ENCODE measurements at regions not wholly inside any gene's neighbourhood (a gene's known extent, or its start where the extent isn't known, plus 50 kb on each side); places are given as distances from the start of the nearest gene placed in this dataset.
A peak's percentile ranks its signal among the peaks of the same experiment; 100 is the strongest.

DNA sequence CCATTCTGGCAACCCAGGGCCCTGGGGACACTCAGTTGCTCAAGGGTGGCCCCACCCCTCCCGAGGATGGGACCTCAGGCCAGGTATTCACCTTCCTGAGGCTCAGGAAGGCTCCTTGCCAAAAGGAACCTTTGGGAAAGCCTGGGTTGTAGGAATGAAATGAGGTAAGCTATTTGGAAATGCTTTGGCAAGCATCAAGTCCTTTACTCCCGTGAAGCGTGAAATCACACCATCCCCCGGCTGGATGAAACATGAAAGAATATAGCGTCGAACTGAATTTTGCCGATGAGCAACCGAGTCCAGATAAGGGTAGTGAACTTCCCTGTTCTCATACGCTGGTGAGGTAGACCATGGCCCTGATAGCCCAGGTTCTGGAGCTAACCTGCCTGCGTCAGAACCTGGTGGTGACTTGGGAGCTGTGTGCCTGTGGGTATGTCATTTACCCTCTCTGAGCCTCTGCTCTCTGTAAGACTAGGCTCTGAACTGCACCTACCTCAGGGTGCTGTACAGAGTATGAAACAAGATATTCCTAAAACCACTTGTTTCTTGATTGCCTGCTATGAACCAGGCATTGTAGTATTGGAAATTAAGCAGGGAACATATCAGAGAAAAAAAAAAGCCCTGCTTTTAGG is 105.3 kb upstream of the BOD1 start:
- 78 to 80% methylated on average over 10 of the region's 10 CpGs for WGBS, 2 donors
- peak in 1 of 2 donors; percentile 16 for ATAC-seq (ENCODE audit: low FRiP score in 2 of 2)
- Histone ChIP-seq H3K4me3 (no peak overlapping the region), H3K4me1 (peaks cover 0 to 10% (median 2%) of the 10 kb centered on the region in 4 donors), H3K27ac (no peak overlapping the region), H3K9me3 (no peaks in the 10 kb centered on the region), H3K27me3 (no peaks in the 10 kb centered on the region), H3K36me3 (no peaks in the 10 kb centered on the region)
- no peak for TF ChIP-seq POLR2AphosphoS5 (IDR thresholded peaks at IDR 0.05)
- TF ChIP-seq EP300 (IDR thresholded peaks at IDR 0.05) = no peak
- no peak for TF ChIP-seq POLR2A (IDR thresholded peaks at IDR 0.05)
- TF ChIP-seq, protein P1, sequence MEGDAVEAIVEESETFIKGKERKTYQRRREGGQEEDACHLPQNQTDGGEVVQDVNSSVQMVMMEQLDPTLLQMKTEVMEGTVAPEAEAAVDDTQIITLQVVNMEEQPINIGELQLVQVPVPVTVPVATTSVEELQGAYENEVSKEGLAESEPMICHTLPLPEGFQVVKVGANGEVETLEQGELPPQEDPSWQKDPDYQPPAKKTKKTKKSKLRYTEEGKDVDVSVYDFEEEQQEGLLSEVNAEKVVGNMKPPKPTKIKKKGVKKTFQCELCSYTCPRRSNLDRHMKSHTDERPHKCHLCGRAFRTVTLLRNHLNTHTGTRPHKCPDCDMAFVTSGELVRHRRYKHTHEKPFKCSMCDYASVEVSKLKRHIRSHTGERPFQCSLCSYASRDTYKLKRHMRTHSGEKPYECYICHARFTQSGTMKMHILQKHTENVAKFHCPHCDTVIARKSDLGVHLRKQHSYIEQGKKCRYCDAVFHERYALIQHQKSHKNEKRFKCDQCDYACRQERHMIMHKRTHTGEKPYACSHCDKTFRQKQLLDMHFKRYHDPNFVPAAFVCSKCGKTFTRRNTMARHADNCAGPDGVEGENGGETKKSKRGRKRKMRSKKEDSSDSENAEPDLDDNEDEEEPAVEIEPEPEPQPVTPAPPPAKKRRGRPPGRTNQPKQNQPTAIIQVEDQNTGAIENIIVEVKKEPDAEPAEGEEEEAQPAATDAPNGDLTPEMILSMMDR (IDR thresholded peaks at IDR 0.05) = no peak
- no peak for DNase-seq

DNA sequence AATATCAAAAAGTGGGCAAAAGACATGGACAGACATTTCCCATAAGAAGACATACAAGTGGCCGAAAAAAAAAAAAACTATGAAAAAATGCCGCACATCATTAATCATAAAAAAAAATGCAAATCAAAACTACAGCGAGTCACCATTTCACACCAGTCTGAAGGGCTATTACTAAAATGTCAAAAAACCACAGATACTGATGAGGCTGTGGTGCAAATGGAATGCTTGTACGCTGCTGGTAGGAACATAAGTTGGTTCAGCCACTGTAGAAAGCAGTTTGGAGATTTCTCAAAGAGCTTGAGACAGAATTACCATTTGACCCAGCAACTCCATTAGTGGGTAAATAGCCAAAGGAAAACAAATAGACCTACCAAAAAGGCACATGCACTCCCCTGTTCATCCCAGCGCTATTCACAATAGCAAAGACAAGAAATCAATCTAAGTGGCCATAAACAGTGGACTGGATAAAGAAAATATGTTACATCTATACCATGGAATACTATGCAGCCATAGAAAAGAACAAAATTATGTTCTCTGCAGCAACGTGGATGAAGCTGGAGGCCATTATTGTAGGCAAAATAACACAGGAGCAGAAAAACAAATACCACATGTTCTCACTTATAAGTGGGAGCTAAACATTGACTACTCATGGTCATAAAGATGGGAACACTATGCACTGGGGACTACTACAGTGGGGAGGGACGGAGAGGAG is 110.6 kb upstream of the BOD1 start:
- Histone ChIP-seq H3K36me3 (no peaks in the 10 kb centered on the region), H3K4me3 (no peak overlapping the region), H3K9me3 (no peaks in the 10 kb centered on the region), H3K27ac (no peak overlapping the region), H3K4me1 (peaks cover 0 to 12% (median 5%) of the 10 kb centered on the region in 4 donors), H3K27me3 (no peaks in the 10 kb centered on the region)
- no peak for TF ChIP-seq EP300 (IDR thresholded peaks at IDR 0.05)
- no peak for TF ChIP-seq POLR2A (IDR thresholded peaks at IDR 0.05)
- TF ChIP-seq, protein P1 (IDR thresholded peaks at IDR 0.05) = no peak
- TF ChIP-seq POLR2AphosphoS5 (IDR thresholded peaks at IDR 0.05) = no peak
- no peak for DNase-seq
- 82 to 87% methylated on average over 7 of the region's 7 CpGs for WGBS, 2 donors
- no peak for ATAC-seq (ENCODE audit: low FRiP score in 2 of 2)

DNA sequence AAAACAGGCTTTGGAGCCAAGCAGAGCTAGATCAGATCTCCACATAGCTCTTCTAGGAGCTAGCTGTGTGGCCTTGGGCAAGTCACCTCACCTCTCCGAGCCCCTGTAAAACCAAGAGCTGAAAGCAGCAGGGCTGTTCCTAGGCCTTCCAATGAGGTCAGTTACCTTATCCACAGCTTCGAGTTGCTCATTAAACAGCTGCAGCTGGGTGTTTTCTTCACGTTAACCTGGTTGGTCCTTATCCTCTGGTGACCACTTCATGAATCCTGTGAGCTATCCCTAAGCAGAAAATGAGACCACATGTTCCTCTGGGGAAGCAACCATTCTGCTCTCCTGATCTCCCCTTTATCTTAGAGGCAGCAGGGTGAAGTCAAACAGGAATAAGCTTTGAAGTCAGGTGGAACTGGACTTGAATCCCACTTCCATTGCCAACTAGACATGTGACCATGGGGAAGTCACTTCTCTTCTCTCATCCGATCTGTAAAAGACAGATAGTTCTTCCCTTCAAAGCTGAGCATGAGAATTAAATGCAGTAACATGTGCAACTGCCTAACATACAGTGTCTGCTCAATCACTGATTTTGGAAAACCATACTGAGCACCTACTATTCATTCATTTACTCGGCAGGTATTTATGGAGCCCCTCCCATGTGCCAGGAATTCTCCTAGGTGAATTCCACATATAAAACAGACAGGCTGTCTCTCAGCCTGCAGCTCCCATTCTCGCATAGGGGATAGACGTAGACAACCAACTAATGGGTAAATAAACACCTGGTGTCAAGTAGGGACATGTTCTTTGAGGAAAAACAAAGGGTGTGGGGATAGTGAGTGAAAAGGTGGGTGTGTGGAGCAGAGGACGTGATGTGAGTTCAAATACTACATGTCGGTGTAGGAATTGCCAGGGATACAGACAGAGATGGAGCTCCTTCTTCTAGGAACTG is 111.7 kb upstream of the BOD1 start:
- Histone ChIP-seq H3K4me3 (no peak overlapping the region), H3K9me3 (no peaks in the 10 kb centered on the region), H3K36me3 (no peaks in the 10 kb centered on the region), H3K27ac (peak overlapping the region; percentile 29 to 67 (median 54)), H3K4me1 (peaks cover 0 to 12% (median 5%) of the 10 kb centered on the region in 4 donors), H3K27me3 (no peaks in the 10 kb centered on the region)
- DNase-seq = no peak
- no peak for TF ChIP-seq EP300 (IDR thresholded peaks at IDR 0.05)
- TF ChIP-seq POLR2AphosphoS5 (IDR thresholded peaks at IDR 0.05) = no peak
- no peak for TF ChIP-seq POLR2A (IDR thresholded peaks at IDR 0.05)
- TF ChIP-seq, protein P1 (IDR thresholded peaks at IDR 0.05) = no peak
- peak; percentile 13 to 58 for ATAC-seq (ENCODE audit: low FRiP score in 2 of 2)
- WGBS, 2 donors = 61 to 65% methylated on average over 9 of the region's 9 CpGs

DNA sequence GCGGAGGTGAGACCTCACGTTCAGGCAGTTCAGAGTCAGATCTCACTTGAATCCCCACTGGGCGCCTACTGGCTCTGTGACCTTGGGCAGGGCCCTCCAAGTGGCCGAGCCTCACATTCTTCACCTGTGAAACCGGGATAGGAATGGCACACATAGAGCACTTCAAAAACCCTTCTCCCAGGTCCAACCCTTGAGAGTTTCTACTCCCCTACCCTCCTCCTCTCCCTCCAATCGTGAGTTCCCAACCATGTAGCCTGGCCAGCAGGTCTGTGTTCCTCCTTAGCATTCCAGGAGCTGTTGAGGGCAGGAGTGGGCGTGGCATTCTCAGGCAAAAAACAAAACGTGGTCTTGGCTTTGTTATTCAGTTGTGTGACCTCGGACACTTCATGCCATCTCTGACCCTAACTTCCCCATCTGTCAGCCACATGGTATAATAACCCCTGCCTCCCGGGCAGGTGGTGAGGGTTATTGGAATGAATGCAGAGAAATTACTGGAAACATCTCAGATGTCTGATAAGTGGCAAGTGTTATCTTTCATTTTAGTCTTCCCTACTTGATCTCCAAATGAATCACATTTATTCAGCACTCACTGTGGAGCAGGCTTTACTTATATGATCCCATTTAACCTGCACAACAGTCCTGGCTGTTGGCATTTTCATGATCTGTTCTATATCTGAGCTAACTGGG is 112.8 kb upstream of the BOD1 start:
- WGBS, 2 donors = 50 to 58% methylated on average over 9 to 10 of the region's 10 CpGs
- peak in 1 of 4 donors; percentile 24 for TF ChIP-seq EP300 (IDR thresholded peaks at IDR 0.05)
- TF ChIP-seq, protein P1 (IDR thresholded peaks at IDR 0.05) = no peak
- peak; percentile 32 to 36 for TF ChIP-seq POLR2AphosphoS5 (IDR thresholded peaks at IDR 0.05)
- ATAC-seq (ENCODE audit: low FRiP score in 2 of 2) = peak; percentile 71 to 93
- no peaks in the 10 kb centered on the region for H3K9me3 ChIP-seq
- peak in 1 of 2 donors; percentile 75 for DNase-seq
- no peaks in the 10 kb centered on the region for H3K27me3 ChIP-seq
- no peak overlapping the region for H3K4me3 ChIP-seq
- H3K36me3 ChIP-seq = no peaks in the 10 kb centered on the region
- peak overlapping the region; percentile 42 to 70 (median 56) for H3K27ac ChIP-seq
- H3K4me1 ChIP-seq = peaks cover 0 to 12% (median 5%) of the 10 kb centered on the region in 4 donors

All from upper lobe of left lung (tissue), 6 donors.